H7 (cell line): ENCODE measurements at regions not wholly inside any gene's neighbourhood (a gene's known extent, or its start where the extent isn't known, plus 50 kb on each side); places are given as distances from the start of the nearest gene placed in this dataset.

ENCODE experiments used
- DNase-seq: peaks from one replicate; pipeline ENCODE4 v3.0.0; 2012
- H3K27me3 ChIP-seq: 2 replicates; pipeline ENCODE4 v1.6.0; 2011; ENCODE audit warnings: mild to moderate bottlenecking, low read length; ENCODE audit not compliant: control insufficient read depth, insufficient read depth
- H3K36me3 ChIP-seq: replicated peaks from 2 replicates; pipeline ENCODE4 v1.5.1; 2011; ENCODE audit warnings: low read length; ENCODE audit not compliant: control insufficient read depth, insufficient read depth
- H3K4me3 ChIP-seq: 2 replicates; pipeline ENCODE4 v1.5.1; 2011; ENCODE audit warnings: low read depth, mild to moderate bottlenecking, control low read depth, low read length, moderate library complexity; ENCODE audit not compliant: insufficient read depth

- Histone ChIP-seq H3K4me3 (no peak overlapping the region), H3K27me3 (no peaks in the 10 kb centered on the region), H3K36me3 (no peaks in the 10 kb centered on the region)
- DNase-seq = no peak
Measured at GRCh38 chr16:85359147-85359822, 247.0 kb upstream of the CIBAR2 start.

DNA sequence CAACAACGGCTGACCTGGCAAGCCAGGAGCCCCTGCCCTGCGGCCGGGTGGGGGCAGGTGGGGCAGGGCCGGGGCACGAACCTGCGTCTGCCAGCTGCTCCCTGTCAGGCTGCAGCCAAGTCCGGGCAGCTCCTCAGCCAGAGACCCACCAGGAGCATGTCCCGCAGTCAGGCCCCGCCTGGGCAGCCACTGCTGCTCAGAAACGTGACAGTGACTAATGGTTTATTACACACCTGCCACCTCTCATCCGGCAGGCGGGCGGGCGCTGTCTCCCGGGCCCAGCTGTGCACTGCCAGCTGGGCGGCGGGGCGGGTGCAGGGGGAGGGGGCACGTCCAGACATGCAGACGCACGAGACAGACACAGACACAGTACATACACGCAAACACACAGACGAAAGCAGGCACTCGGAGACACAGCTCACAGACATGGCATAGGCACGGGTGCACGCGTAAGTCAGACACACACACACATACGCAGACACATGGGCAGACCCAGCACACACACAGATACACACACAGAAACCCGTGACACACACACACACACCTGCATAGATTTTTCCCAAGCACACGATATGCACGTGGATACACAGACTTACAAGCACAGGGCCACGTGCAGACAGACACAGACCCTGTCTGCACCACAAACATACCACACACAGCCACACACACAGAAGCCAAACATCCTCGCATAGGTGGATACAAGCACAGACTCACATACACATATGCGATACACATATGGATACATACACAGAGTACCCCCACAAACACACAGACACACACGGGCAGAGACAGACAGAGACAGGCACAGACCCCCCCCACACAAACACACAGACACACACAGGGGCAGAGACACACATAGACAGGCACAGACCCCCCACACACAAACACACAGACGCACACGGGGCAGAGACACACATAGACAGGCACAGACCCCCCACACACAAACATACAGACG, 248.3 kb upstream of the CIBAR2 start:
- Histone ChIP-seq H3K36me3 (no peaks in the 10 kb centered on the region), H3K4me3 (no peak overlapping the region), H3K27me3 (no peaks in the 10 kb centered on the region; the same call in 1 of the 2 replicates)
- no peak for DNase-seq

GRCh38 chr16:85361441-85362118, 249.3 kb upstream of the CIBAR2 start:
- DNase-seq = no peak
- Histone ChIP-seq H3K36me3 (no peaks in the 10 kb centered on the region), H3K4me3 (no peak overlapping the region)

GRCh38 chr16:85362443-85362842, 250.2 kb upstream of the CIBAR2 start:
- Histone ChIP-seq H3K27me3 (no peaks in the 10 kb centered on the region; the same call in 1 of the 2 replicates), H3K4me3 (no peak overlapping the region), H3K36me3 (no peaks in the 10 kb centered on the region)
- no peak for DNase-seq

More at GRCh38 chr16:85361441-85362118, 249.3 kb upstream of the CIBAR2 start:
- H3K27me3 ChIP-seq = no peaks in the 10 kb centered on the region; the same call in 1 of the 2 replicates

- H3K36me3 ChIP-seq = no peaks in the 10 kb centered on the region
- no peak overlapping the region for H3K4me3 ChIP-seq
- H3K27me3 ChIP-seq = no peaks in the 10 kb centered on the region; the same call in 1 of the 2 replicates
- DNase-seq = no peak
Measured at GRCh38 chr16:85363427-85363826, 249.7 kb upstream of the GSE1 start.

DNA sequence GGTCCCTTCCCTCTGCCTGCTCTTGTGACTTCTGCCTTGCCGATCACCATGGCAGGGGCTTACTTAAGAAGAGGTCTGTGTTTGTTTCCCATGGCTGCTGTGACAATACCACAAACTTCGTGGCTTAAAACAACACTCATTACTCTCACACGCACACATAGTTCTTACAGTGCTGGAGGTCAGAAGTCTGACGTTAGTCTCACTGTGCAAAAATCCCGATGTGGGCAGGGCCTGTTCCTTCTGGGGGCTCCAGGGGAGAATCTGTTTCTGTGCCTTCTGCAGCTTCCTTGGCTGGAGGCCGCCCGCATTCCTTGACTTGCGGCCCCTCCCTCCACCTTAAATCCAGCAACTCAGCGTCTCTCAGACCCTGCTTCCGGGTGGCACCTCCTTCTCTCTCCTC, 249.2 kb upstream of the GSE1 start:
- H3K27me3 ChIP-seq = no peaks in the 10 kb centered on the region; the same call in 1 of the 2 replicates
- H3K4me3 ChIP-seq = no peak overlapping the region
- H3K36me3 ChIP-seq = no peaks in the 10 kb centered on the region
- no peak for DNase-seq

DNA sequence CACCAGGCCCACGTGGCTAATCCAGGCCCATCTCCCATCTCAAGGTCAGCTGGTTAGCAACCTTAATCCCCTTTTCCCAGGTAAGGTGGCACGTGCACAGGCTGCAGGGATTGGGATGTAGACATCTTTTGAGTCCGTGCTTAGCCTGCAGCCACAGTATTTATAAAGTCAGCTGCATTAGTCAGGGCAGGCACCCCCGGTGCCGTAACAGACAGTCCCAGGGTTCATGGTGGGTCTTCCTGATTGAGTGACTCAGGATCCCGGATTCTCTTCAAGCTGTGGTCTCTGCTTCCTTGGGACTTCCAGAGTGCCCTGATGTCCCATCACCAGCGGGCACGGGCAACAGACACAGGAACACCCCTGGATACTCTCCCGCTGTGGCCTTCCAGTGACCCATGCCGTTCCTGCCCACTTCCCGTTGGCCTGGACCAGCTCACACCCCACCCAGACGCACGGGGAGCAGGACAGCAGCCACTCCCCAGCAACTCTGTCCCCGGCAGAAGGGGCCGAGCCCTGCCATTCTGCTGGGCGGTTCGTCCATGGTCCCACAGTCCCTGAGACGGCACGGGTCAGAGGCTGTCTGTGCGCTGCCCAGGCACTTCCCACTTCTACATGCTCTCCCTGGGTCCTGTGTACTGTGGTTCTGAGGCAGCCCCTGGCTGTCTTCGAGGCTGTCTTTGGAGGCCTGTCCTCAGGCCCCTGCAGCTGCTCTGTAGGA, 248.6 kb upstream of the GSE1 start:
- H3K27me3 ChIP-seq = no peaks in the 10 kb centered on the region; the same call in 1 of the 2 replicates
- no peak overlapping the region for H3K4me3 ChIP-seq
- H3K36me3 ChIP-seq = no peaks in the 10 kb centered on the region
- no peak for DNase-seq

- no peak overlapping the region for H3K4me3 ChIP-seq
- H3K27me3 ChIP-seq = no peaks in the 10 kb centered on the region; the same call in 1 of the 2 replicates
- no peak for DNase-seq
- H3K36me3 ChIP-seq = no peaks in the 10 kb centered on the region
Measured at GRCh38 chr16:85365120-85365519, 248.0 kb upstream of the GSE1 start.

DNA sequence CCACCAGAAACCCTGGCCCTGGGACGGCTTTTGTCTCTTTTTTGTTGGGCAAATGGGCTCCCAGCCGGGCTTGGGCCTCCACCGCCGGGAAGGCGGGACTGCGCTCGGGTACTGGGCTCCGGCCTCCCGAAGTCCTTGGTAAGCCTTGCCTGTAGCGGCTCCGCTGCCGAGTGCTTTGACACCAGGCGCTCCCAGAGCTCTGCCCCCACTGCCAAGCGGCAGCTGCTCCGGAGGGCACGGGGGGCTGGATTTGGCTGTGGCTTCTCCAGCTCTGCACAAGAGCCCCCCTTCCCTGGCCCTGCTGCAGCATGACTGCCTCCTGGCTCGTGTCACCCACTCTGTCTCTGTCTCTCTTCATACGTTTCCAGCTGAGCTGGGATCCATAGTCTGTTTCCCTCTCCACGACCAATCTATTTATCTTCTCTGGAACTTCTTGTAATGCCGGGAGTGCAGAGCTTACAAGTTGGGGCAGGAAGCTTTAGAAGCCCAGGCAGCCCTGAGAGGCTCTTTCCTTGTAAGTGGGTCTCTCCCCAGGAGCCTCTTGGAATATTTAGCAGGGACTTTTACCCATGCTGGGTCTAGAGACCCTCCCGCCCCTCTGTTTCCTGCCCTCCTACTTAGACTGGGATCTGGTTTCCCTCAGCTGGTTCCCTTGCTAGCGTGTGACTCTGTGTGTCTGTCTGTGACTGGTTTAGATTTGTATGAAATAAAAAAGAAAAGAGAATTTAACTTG, 246.9 kb upstream of the GSE1 start:
- peak; percentile 90 for DNase-seq
- Histone ChIP-seq H3K4me3 (no peak overlapping the region), H3K27me3 (no peaks in the 10 kb centered on the region; the same call in 1 of the 2 replicates), H3K36me3 (no peaks in the 10 kb centered on the region)

DNA sequence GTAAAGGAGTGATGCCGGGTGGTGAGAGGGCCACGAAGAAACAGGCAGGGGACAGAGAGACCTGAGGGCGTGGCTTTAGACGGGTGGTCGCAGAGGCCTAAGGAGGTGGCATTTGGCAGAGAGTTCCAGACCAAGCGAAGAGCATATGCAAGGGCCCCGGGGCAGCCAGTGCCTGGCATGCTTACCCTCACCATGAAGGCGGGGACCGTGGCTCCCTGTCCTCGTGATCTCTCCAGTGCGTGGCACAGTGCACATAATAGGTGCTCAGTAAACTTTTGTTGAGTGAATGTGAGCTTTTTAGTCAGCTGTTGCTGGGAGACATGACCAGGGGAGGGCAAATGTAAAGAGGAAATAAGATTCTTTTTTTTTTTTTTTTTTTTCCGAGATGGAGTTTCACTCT, 245.6 kb upstream of the GSE1 start:
- Histone ChIP-seq H3K4me3 (no peak overlapping the region), H3K27me3 (no peaks in the 10 kb centered on the region; the same call in 1 of the 2 replicates), H3K36me3 (no peaks in the 10 kb centered on the region)
- no peak for DNase-seq

DNA sequence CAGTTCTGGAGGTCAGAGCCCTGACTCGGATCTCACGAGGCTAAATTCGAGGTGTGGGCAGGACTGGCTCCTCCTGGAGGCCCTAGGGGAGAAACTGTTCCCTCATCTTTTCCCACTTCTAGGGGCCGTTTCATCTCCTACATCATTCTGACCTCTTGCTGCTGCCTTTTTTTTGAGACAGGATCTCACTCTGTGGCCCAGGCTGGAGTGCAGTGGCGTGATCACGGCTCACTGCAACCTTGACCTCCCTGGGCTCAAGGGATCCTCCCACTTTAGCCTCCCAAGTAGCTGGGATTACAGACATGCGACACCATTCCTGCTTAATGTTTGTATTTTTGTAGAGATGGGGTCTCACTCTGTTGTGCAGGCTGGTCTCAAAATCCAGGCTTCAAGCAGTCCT, 244.1 kb upstream of the GSE1 start:
- Histone ChIP-seq H3K36me3 (no peaks in the 10 kb centered on the region), H3K4me3 (no peak overlapping the region), H3K27me3 (no peaks in the 10 kb centered on the region; the same call in 1 of the 2 replicates)
- no peak for DNase-seq

DNA sequence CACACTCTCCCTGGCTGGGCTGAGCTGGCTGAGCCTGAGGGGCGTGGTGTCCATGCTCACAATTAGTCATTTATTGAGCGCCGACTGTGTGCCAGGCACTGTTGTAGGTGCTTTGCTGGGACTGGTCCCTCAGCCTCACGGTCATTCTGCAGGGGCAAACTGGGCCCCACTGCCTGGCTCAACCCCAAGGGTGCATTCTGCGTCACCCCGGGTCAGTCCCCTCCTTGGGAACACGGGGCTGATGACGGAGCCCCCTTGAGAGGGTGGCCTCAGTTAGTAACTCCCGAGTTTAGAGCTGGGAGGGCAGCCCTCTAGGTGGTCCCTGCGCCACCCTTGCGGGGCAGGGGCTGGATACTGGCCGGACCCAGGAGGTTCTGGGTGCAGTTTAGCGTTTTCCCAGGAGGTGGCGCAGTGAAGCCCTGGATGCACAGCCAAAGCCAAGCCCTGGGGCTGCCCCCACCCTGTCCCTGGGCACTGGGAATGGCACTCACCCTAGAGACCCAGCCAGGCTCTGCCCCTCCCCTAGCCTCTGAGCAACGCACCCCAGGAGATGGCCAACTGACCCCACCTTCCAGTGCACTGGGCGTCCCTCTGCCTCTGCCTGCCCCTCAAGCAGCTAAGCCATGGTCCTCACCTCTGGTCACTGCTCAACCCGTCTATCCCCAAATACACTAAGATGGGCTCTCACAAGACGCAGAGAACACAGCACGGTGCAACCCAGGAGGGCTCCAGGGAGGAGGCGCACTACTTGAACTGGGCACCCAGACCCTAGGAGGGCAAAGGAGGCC, 243.2 kb upstream of the GSE1 start:
- peak; percentile 97 for DNase-seq
- H3K4me3 ChIP-seq = no peak overlapping the region
- no peaks in the 10 kb centered on the region; the same call in 1 of the 2 replicates for H3K27me3 ChIP-seq
- no peaks in the 10 kb centered on the region for H3K36me3 ChIP-seq

DNA sequence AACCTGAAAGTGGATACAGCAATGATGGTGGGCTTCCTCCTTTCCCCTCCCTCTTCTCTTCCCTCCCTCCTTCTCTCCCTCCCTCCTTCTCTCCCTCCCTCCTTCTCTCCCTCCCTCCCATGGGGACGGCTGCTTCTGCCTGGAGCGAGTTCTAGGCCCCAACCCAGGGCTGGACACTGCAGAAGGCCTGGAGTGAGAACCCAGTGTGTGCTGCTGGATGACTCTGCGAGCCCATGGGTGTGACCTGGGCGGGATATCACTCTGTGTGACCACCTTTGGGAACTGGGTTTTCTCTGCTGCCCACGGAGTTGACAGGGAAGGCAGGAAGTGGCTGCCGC, 242.6 kb upstream of the GSE1 start:
- no peak overlapping the region for H3K4me3 ChIP-seq
- no peaks in the 10 kb centered on the region for H3K36me3 ChIP-seq

More for the DNA sequence above, 242.6 kb upstream of the GSE1 start:
- no peaks in the 10 kb centered on the region; the same call in 1 of the 2 replicates for H3K27me3 ChIP-seq
- DNase-seq = no peak
